ENCODE measurements at regions not wholly inside any gene's neighbourhood (a gene's known extent, or its start where the extent isn't known, plus 50 kb on each side); places are given as distances from the start of the nearest gene placed in this dataset.

GRCh38 chr13:105177265-105177900 is 1358.1 kb downstream of the EFNB2 start:
- H2AFZ ChIP-seq (ENCODE audit: low read depth, low read length), result no peak overlapping the region
- no peak overlapping the region for H3K4me3 ChIP-seq (ENCODE audit: low read length)
- H3K79me2 ChIP-seq (ENCODE audit: low read length), result no peaks in the 10 kb centered on the region

GRCh38 chr13:105170438-105170837 is 1365.0 kb downstream of the EFNB2 start:
- no peaks in the 10 kb centered on the region for H3K36me3 ChIP-seq (replicated peaks; ENCODE audit: low read depth, low read length)
- H3K9ac ChIP-seq (ENCODE audit: low read length), result no peak overlapping the region
- TF ChIP-seq EZH2phosphoT487 (IDR thresholded peaks at IDR 0.05; ENCODE audit: low read depth) (no peak), CTCF (IDR thresholded peaks at IDR 0.05; ENCODE audit: low read depth, low read length) (no peak)
- H3K27ac ChIP-seq (ENCODE audit: low read length), result no peak overlapping the region
- no peak overlapping the region for H3K4me2 ChIP-seq (ENCODE audit: low read length)
- no peaks in the 10 kb centered on the region for H3K79me2 ChIP-seq (ENCODE audit: low read length)
- no peaks in the 10 kb centered on the region for H3K27me3 ChIP-seq (ENCODE audit: low read depth, low read length)
- peaks cover 5% of the 10 kb centered on the region for H3K4me1 ChIP-seq (ENCODE audit: low read length)
- H2AFZ ChIP-seq (ENCODE audit: low read depth, low read length), result no peak overlapping the region
- no peaks in the 10 kb centered on the region for H4K20me1 ChIP-seq (ENCODE audit: insufficient read depth, low read length)
- H3K4me3 ChIP-seq (ENCODE audit: low read length), result no peak overlapping the region
- H3K9me3 ChIP-seq (ENCODE audit: insufficient read depth, low read length), result no peaks in the 10 kb centered on the region

More at GRCh38 chr13:105177265-105177900, 1358.1 kb downstream of the EFNB2 start:
- Histone ChIP-seq H4K20me1 (ENCODE audit: insufficient read depth, low read length) (no peaks in the 10 kb centered on the region), H3K9me3 (ENCODE audit: insufficient read depth, low read length) (no peaks in the 10 kb centered on the region), H3K36me3 (replicated peaks; ENCODE audit: low read depth, low read length) (no peaks in the 10 kb centered on the region), H3K27ac (ENCODE audit: low read length) (no peak overlapping the region), H3K4me1 (ENCODE audit: low read length) (no peaks in the 10 kb centered on the region), H3K9ac (ENCODE audit: low read length) (no peak overlapping the region), H3K4me2 (ENCODE audit: low read length) (no peak overlapping the region), H3K27me3 (ENCODE audit: low read depth, low read length) (no peaks in the 10 kb centered on the region)
- no peak for TF ChIP-seq EZH2phosphoT487 (IDR thresholded peaks at IDR 0.05; ENCODE audit: low read depth)
- TF ChIP-seq CTCF (IDR thresholded peaks at IDR 0.05; ENCODE audit: low read depth, low read length), result no peak

GRCh38 chr13:105168295-105168694 is 1367.2 kb downstream of the EFNB2 start:
- H3K9ac ChIP-seq (ENCODE audit: low read length), result no peak overlapping the region
- H3K9me3 ChIP-seq (ENCODE audit: insufficient read depth, low read length), result no peaks in the 10 kb centered on the region
- no peaks in the 10 kb centered on the region for H3K79me2 ChIP-seq (ENCODE audit: low read length)
- TF ChIP-seq CTCF (IDR thresholded peaks at IDR 0.05; ENCODE audit: low read depth, low read length) (no peak), EZH2phosphoT487 (IDR thresholded peaks at IDR 0.05; ENCODE audit: low read depth) (no peak)
- no peak overlapping the region for H3K27ac ChIP-seq (ENCODE audit: low read length)
- no peak overlapping the region for H3K4me2 ChIP-seq (ENCODE audit: low read length)
- no peak overlapping the region for H3K4me3 ChIP-seq (ENCODE audit: low read length)
- no peaks in the 10 kb centered on the region for H4K20me1 ChIP-seq (ENCODE audit: insufficient read depth, low read length)
- H2AFZ ChIP-seq (ENCODE audit: low read depth, low read length), result no peak overlapping the region
- H3K4me1 ChIP-seq (ENCODE audit: low read length), result peaks cover 5% of the 10 kb centered on the region
- H3K27me3 ChIP-seq (ENCODE audit: low read depth, low read length), result no peaks in the 10 kb centered on the region
- H3K36me3 ChIP-seq (replicated peaks; ENCODE audit: low read depth, low read length), result no peaks in the 10 kb centered on the region

GRCh38 chr13:105167385-105167784 is 1368.1 kb downstream of the EFNB2 start:
- H2AFZ ChIP-seq (ENCODE audit: low read depth, low read length), result no peak overlapping the region
- no peak overlapping the region for H3K4me2 ChIP-seq (ENCODE audit: low read length)
- H3K9me3 ChIP-seq (ENCODE audit: insufficient read depth, low read length), result no peaks in the 10 kb centered on the region
- no peaks in the 10 kb centered on the region for H3K36me3 ChIP-seq (replicated peaks; ENCODE audit: low read depth, low read length)
- H4K20me1 ChIP-seq (ENCODE audit: insufficient read depth, low read length), result no peaks in the 10 kb centered on the region
- no peaks in the 10 kb centered on the region for H3K79me2 ChIP-seq (ENCODE audit: low read length)
- H3K27me3 ChIP-seq (ENCODE audit: low read depth, low read length), result no peaks in the 10 kb centered on the region
- peaks cover 5% of the 10 kb centered on the region for H3K4me1 ChIP-seq (ENCODE audit: low read length)
- H3K4me3 ChIP-seq (ENCODE audit: low read length), result no peak overlapping the region
- no peak for TF ChIP-seq EZH2phosphoT487 (IDR thresholded peaks at IDR 0.05; ENCODE audit: low read depth)
- no peak overlapping the region for H3K9ac ChIP-seq (ENCODE audit: low read length)
- H3K27ac ChIP-seq (ENCODE audit: low read length), result no peak overlapping the region

Measured in OCI-LY3 (cell line).